MG63 (cell line): ENCODE measurements at regions not wholly inside any gene's neighbourhood (a gene's known extent, or its start where the extent isn't known, plus 50 kb on each side); places are given as distances from the start of the nearest gene placed in this dataset.
"Not testable (repeated sequence)": the region's sequence is repeated elsewhere in the genome, so short reads cannot be mapped to it uniquely, and the experiment has no call there.

Experiments used
- DNase-seq: peaks from one replicate; pipeline ENCODE4 v3.0.0-alpha.2; 2020
- H3K27me3 ChIP-seq: fragments of 250-450 bp; sonication (Bioruptor Pico); 2 replicates; pipeline ENCODE4 v1.5.1; 2020; ENCODE audit warnings: mild to moderate bottlenecking, moderate library complexity
- H3K36me3 ChIP-seq: fragments of 250-450 bp; sonication (Bioruptor Pico); 2 replicates; pipeline ENCODE4 v1.5.1; 2020; ENCODE audit warnings: mild to moderate bottlenecking, moderate library complexity
- H3K4me3 ChIP-seq: fragments of 250-450 bp; sonication (Bioruptor Pico); 2 replicates; pipeline ENCODE4 v1.5.1; 2020; ENCODE audit warnings: mild to moderate bottlenecking, moderate library complexity
- H3K9me3 ChIP-seq: fragments of 250-450 bp; sonication (Bioruptor Pico); 2 replicates; pipeline ENCODE4 v1.5.1; 2020; ENCODE audit warnings: mild to moderate bottlenecking, moderate library complexity

GRCh38 chr9:31908158-31908890 is 476.1 kb upstream of the ACO1 start:
- Histone ChIP-seq H3K9me3 (no peaks in the 10 kb centered on the region), H3K36me3 (no peaks in the 10 kb centered on the region), H3K27me3 (no peaks in the 10 kb centered on the region), H3K4me3 (no peak overlapping the region)
- peak; percentile 17 for DNase-seq

- H3K9me3 ChIP-seq: no peaks in the 10 kb centered on the region
- no peaks in the 10 kb centered on the region for H3K27me3 ChIP-seq
- H3K36me3 ChIP-seq: no peaks in the 10 kb centered on the region
- no peak for DNase-seq
- no peak overlapping the region for H3K4me3 ChIP-seq
Observed at GRCh38 chr9:31908891-31909480, 475.5 kb upstream of the ACO1 start.

GRCh38 chr9:31912636-31913035 is 471.8 kb upstream of the ACO1 start:
- no peak for DNase-seq
- no peaks in the 10 kb centered on the region for H3K9me3 ChIP-seq
- no peaks in the 10 kb centered on the region for H3K27me3 ChIP-seq
- no peaks in the 10 kb centered on the region for H3K36me3 ChIP-seq
- H3K4me3 ChIP-seq: no peak overlapping the region

GRCh38 chr9:31916591-31917241 is 467.7 kb upstream of the ACO1 start:
- Histone ChIP-seq H3K4me3 (no peak overlapping the region), H3K27me3 (no peaks in the 10 kb centered on the region), H3K9me3 (no peaks in the 10 kb centered on the region), H3K36me3 (no peaks in the 10 kb centered on the region)
- no peak for DNase-seq

- not testable (repeated sequence) for H3K9me3 ChIP-seq, H3K36me3 ChIP-seq, DNase-seq, H3K27me3 ChIP-seq, H3K4me3 ChIP-seq
Observed at GRCh38 chr9:31937737-31938136, 446.7 kb upstream of the ACO1 start.

GRCh38 chr9:31950756-31951155 is 433.7 kb upstream of the ACO1 start:
- Histone ChIP-seq H3K4me3 (no peak overlapping the region), H3K36me3 (no peaks in the 10 kb centered on the region; the same call in none of the 2 replicates), H3K9me3 (peaks cover 1% of the 10 kb centered on the region; the same call in 1 of the 2 replicates), H3K27me3 (no peaks in the 10 kb centered on the region)
- DNase-seq: no peak

- Histone ChIP-seq H3K27me3 (no peaks in the 10 kb centered on the region), H3K36me3 (no peaks in the 10 kb centered on the region; the same call in none of the 2 replicates), H3K4me3 (no peak overlapping the region), H3K9me3 (peaks cover 17% of the 10 kb centered on the region)
- DNase-seq: no peak
Observed at GRCh38 chr9:31958572-31958971, 425.9 kb upstream of the ACO1 start.

GRCh38 chr9:31969552-31969951 is 414.9 kb upstream of the ACO1 start:
- no peaks in the 10 kb centered on the region for H3K27me3 ChIP-seq

GRCh38 chr9:31983895-31984294 is 400.5 kb upstream of the ACO1 start:
- Histone ChIP-seq H3K4me3 (no peak overlapping the region), H3K27me3 (no peaks in the 10 kb centered on the region), H3K9me3 (peaks cover 3% of the 10 kb centered on the region; the same call in 1 of the 2 replicates), H3K36me3 (no peaks in the 10 kb centered on the region; the same call in none of the 2 replicates)
- no peak for DNase-seq

More at GRCh38 chr9:31969552-31969951, 414.9 kb upstream of the ACO1 start:
- Histone ChIP-seq H3K9me3 (no peaks in the 10 kb centered on the region), H3K36me3 (no peaks in the 10 kb centered on the region), H3K4me3 (no peak overlapping the region)
- no peak for DNase-seq

GRCh38 chr9:31996331-31996730 is 388.1 kb upstream of the ACO1 start:
- no peak for DNase-seq
- H3K27me3 ChIP-seq: no peaks in the 10 kb centered on the region
- H3K36me3 ChIP-seq: no peaks in the 10 kb centered on the region
- no peaks in the 10 kb centered on the region; the same call in 1 of the 2 replicates for H3K9me3 ChIP-seq
- no peak overlapping the region for H3K4me3 ChIP-seq

- Histone ChIP-seq H3K36me3 (no peaks in the 10 kb centered on the region), H3K27me3 (no peaks in the 10 kb centered on the region), H3K9me3 (no peaks in the 10 kb centered on the region), H3K4me3 (no peak overlapping the region)
- DNase-seq: no peak
Observed at GRCh38 chr9:32004431-32005076, 379.9 kb upstream of the ACO1 start.

- no peak for DNase-seq
- no peak overlapping the region for H3K4me3 ChIP-seq
- H3K36me3 ChIP-seq: no peaks in the 10 kb centered on the region
- H3K27me3 ChIP-seq: no peaks in the 10 kb centered on the region
- H3K9me3 ChIP-seq: no peaks in the 10 kb centered on the region
Observed at GRCh38 chr9:32010322-32010721, 374.1 kb upstream of the ACO1 start.

GRCh38 chr9:32011049-32011448 is 373.4 kb upstream of the ACO1 start:
- Histone ChIP-seq H3K27me3 (no peaks in the 10 kb centered on the region), H3K36me3 (no peaks in the 10 kb centered on the region), H3K9me3 (no peaks in the 10 kb centered on the region), H3K4me3 (no peak overlapping the region)
- DNase-seq: no peak

GRCh38 chr9:32015795-32016194 is 368.6 kb upstream of the ACO1 start:
- Histone ChIP-seq H3K27me3 (no peaks in the 10 kb centered on the region), H3K36me3 (no peaks in the 10 kb centered on the region), H3K4me3 (no peak overlapping the region), H3K9me3 (no peaks in the 10 kb centered on the region)
- DNase-seq: no peak

GRCh38 chr9:32045513-32045912 is 338.9 kb upstream of the ACO1 start:
- Histone ChIP-seq H3K4me3 (no peak overlapping the region), H3K9me3 (no peaks in the 10 kb centered on the region), H3K27me3 (no peaks in the 10 kb centered on the region), H3K36me3 (no peaks in the 10 kb centered on the region)
- DNase-seq: no peak

- H3K4me3 ChIP-seq: no peak overlapping the region
- H3K9me3 ChIP-seq: no peaks in the 10 kb centered on the region; the same call in 1 of the 2 replicates
- no peak for DNase-seq
- no peaks in the 10 kb centered on the region for H3K36me3 ChIP-seq
- H3K27me3 ChIP-seq: no peaks in the 10 kb centered on the region
Observed at GRCh38 chr9:32067261-32067660, 317.2 kb upstream of the ACO1 start.

GRCh38 chr9:32069169-32069813 is 315.2 kb upstream of the ACO1 start:
- H3K9me3 ChIP-seq: no peaks in the 10 kb centered on the region
- H3K27me3 ChIP-seq: no peaks in the 10 kb centered on the region
- no peak overlapping the region for H3K4me3 ChIP-seq
- no peak for DNase-seq
- no peaks in the 10 kb centered on the region for H3K36me3 ChIP-seq
